ENCODE measurements at regions not wholly inside any gene's neighbourhood (a gene's known extent, or its start where the extent isn't known, plus 50 kb on each side); places are given as distances from the start of the nearest gene placed in this dataset.

- no peak for TF ChIP-seq POLR2A (IDR thresholded peaks at IDR 0.05)
- TF ChIP-seq CTCF (IDR thresholded peaks at IDR 0.05): no peak
These were observed 165.5 kb upstream of the NFIA start for GRCh38 chr1:60916906-60917305.

Data from tibial nerve (tissue), 3 donors.